Heart right ventricle (tissue), 16 donors: ENCODE measurements at regions not wholly inside any gene's neighbourhood (a gene's known extent, or its start where the extent isn't known, plus 50 kb on each side); places are given as distances from the start of the nearest gene placed in this dataset.

Experiments
- ATAC-seq, 8 donors: fragments of 200-7000 bp; cut with Tn5 transposase; one replicate each; pipeline ENCODE4 v1.9.1; 2020; ENCODE audit warnings: mild to moderate bottlenecking in 8 of 8, moderate library complexity in 8 of 8, moderate number of reproducible peaks in 1 of 8
- DNase-seq, 2 donors: peaks; one replicate each; pipeline ENCODE4 v3.0.0-alpha.2; 2020
- H3K27ac ChIP-seq, 10 donors: fragments of 200-600 bp; sonication (generic) in 2 of 10; one replicate each; pipeline versions ENCODE4 v1.5.0 to v1.8.0; 2020 to 2022; ENCODE audit warnings: mild to moderate bottlenecking in 3 of 10
- H3K27me3 ChIP-seq, 7 donors: fragments of 200-600 bp; one replicate each; pipeline ENCODE4 v1.8.0; 2021 to 2022; ENCODE audit warnings: mild to moderate bottlenecking in 2 of 7
- H3K36me3 ChIP-seq, 9 donors: fragments of 200-600 bp; sonication (generic) in 1 of 9; one replicate each; pipeline versions ENCODE4 v1.5.0 to v1.8.0; 2020 to 2022; ENCODE audit warnings: mild to moderate bottlenecking in 2 of 9
- H3K4me1 ChIP-seq, 9 donors: fragments of 200-600 bp; sonication (generic) in 1 of 9; one replicate each; pipeline versions ENCODE4 v1.5.0 to v1.8.0; 2020 to 2022; ENCODE audit warnings: mild to moderate bottlenecking in 4 of 9
- H3K4me3 ChIP-seq, 10 donors: fragments of 200-600 bp; sonication (generic) in 2 of 10; one replicate each; pipeline versions ENCODE4 v1.5.0 to v1.8.0; 2020 to 2022; ENCODE audit warnings: mild to moderate bottlenecking in 7 of 10, moderate library complexity in 2 of 10
- H3K9me3 ChIP-seq, 11 donors: fragments of 200-600 bp in 10 of 11; sonication (generic) in 2 of 11; one replicate each; pipeline versions ENCODE4 v1.5.0 to v1.8.0; 2013 to 2022; ENCODE audit warnings: mild to moderate bottlenecking in 2 of 11, control low read depth in 1 of 11, moderate library complexity in 1 of 11
- WGBS, 2 donors: extraction: QIAGEN DNeasy Blood & Tissue Kit; methylation state at CpG; one replicate each; pipeline ENCODE4 v1.1.7; 2013; ENCODE audit warnings: inconsistent platforms in 1 of 2; 5-methylcytosine and 5-hydroxymethylcytosine counted together
- intact Hi-C, 10 donors: fragments of 100-400 bp; cut with DNase I; formaldehyde crosslinking; loops; one replicate each; pipeline versions ENCODE4 v1.11.1 to v1.14.2; 2022
- TF ChIP-seq, protein P1 (sequence below), 9 donors: fragments of 200-600 bp; sonication (generic) in 2 of 9; IDR thresholded peaks; one replicate each; pipeline versions ENCODE4 v1.5.0 to v1.8.0; 2021 to 2022; ENCODE audit warnings: antibody characterized with exemption in 9 of 9, mild to moderate bottlenecking in 5 of 9, moderate library complexity in 1 of 9
- donor health status: Arrhythmogenic right ventricular cardiomyopathy.
- donor health status: ischemic (EF 13 %, LVEDD 7.1; RV severe dilation, severe dysfunction).
- donor health status: healthy with polysubstance abuse.
- donor health status: DM: no; HTN: yes; CAD: no.
- donor health status: DM: no; HTN: no; CAD: no.
- donor health status: ischemic (EF 25% LVEDD 6.9; RV normal size, moderate dysfunction).
- donor health status: ischemic (EF 25% LVEDD 5.7; RV mildly dilated, moderate dysfunction).
- donor health status: healthy.
- donor health status: DM: yes; HTN: yes; CAD: no.
- donor health status: Ischemic cardiomyopathy.
- donor health status: ischemic (EF 35%, LVEDD 5.7; RV mildly dilated, moderate dysfunction).
- donor health status: nonischemic (EF 11% LVEDD 7.7; RV severe dilation, severe dysfunction).
- donor health status: DM: yes; HTN: yes; CAD: no.
- donor health status: PGD.
- donor health status: ischemic (EF 29% LVEDD 5.4; RV normal size, mild dysfunction).
- donor health status: nonischemic (EF 23%, LVEDD 6.1; RV moderate dilation, normal function).

DNA sequence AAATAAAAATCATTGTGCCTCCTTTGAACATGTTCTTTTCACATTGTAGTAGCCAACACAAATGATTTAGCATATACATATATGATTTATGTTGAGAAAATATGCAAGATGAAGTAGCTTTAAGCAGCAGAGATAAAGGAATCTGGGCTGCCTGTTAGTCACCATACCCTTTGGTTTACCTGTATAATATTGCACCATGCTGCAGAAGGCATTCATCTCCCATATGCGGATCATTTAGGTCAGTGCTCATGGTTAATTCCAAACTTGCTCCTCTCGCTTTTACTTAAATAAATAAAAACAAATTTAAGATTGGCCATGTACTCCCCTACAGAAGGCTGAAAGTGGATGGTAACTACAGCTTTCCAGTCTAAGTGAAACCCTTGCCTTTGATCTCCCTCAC, 86.7 kb upstream of the TBL1XR1 start:
- intact Hi-C loops, result loop anchor here in 2 of 10 donors (10.0 kb wide), 2 partner anchors 59 to 79 kb away; no protein-coding TSS in a partner anchor
- TF ChIP-seq, protein P1, sequence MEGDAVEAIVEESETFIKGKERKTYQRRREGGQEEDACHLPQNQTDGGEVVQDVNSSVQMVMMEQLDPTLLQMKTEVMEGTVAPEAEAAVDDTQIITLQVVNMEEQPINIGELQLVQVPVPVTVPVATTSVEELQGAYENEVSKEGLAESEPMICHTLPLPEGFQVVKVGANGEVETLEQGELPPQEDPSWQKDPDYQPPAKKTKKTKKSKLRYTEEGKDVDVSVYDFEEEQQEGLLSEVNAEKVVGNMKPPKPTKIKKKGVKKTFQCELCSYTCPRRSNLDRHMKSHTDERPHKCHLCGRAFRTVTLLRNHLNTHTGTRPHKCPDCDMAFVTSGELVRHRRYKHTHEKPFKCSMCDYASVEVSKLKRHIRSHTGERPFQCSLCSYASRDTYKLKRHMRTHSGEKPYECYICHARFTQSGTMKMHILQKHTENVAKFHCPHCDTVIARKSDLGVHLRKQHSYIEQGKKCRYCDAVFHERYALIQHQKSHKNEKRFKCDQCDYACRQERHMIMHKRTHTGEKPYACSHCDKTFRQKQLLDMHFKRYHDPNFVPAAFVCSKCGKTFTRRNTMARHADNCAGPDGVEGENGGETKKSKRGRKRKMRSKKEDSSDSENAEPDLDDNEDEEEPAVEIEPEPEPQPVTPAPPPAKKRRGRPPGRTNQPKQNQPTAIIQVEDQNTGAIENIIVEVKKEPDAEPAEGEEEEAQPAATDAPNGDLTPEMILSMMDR (IDR thresholded peaks at IDR 0.05), result no peak
- H3K4me1 ChIP-seq, result peaks cover 0 to 28% (median 5%) of the 10 kb centered on the region in 9 donors
- ATAC-seq (no peak), DNase-seq (no peak)
- H3K9me3 ChIP-seq, result peaks cover 0 to 5% (median 0%) of the 10 kb centered on the region in 11 donors
- 87 to 95% methylated on average over 2 of the region's 2 CpGs for whole genome bisulfite sequencing, 2 donors
- H3K4me3 ChIP-seq, result no peak overlapping the region
- H3K27me3 ChIP-seq, result no peaks in the 10 kb centered on the region
- no peaks in the 10 kb centered on the region for H3K36me3 ChIP-seq
- no peak overlapping the region for H3K27ac ChIP-seq

- peak in 6 of 8 donors; percentile 33 to 85 (median 42) for ATAC-seq
- no peak overlapping the region for H3K4me3 ChIP-seq
- no peaks in the 10 kb centered on the region for H3K27me3 ChIP-seq
- intact Hi-C loops, result loop anchor here in 2 of 10 donors (10.0 kb wide), 2 partner anchors 60 to 80 kb away; no protein-coding TSS in a partner anchor
- H3K4me1 ChIP-seq, result peaks cover 0 to 31% (median 3%) of the 10 kb centered on the region in 9 donors
- DNase-seq, result peak; percentile 20 to 26
- peaks cover 0 to 5% (median 0%) of the 10 kb centered on the region in 11 donors for H3K9me3 ChIP-seq
- H3K36me3 ChIP-seq, result no peaks in the 10 kb centered on the region
- H3K27ac ChIP-seq, result peak overlapping the region in 1 of 10 donors; percentile 42
- WGBS, 2 donors, result 32 to 35% methylated on average over 8 of the region's 8 CpGs
- TF ChIP-seq, protein P1 (IDR thresholded peaks at IDR 0.05), result peak in 1 of 9 donors; percentile 9
These were observed 87.2 kb upstream of the TBL1XR1 start for GRCh38 chr3:177284383-177284881.

DNA sequence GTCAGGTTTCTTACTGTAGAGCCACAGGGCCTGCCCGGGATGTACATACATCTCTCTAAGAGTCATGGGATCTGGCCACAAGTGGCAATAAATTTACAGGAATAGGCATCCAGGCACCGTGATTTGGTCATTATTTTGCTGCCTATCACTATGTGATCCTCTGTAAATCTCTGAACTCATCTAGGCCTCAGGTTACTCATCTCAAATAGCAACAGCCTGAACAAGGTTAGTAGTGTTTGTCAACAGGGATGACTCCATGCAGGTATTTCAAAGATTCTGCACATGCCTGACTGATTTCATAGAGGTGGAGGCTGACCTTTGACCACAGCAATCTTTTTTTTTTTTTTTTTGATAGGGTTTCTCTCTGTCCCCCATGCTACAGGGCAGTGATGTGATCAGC, 88.8 kb upstream of the TBL1XR1 start:
- H3K36me3 ChIP-seq, result no peaks in the 10 kb centered on the region
- peaks cover 0 to 2% (median 0%) of the 10 kb centered on the region in 11 donors for H3K9me3 ChIP-seq
- WGBS, 2 donors, result 96 to 97% methylated on average over 2 of the region's 2 CpGs
- no peak overlapping the region for H3K27ac ChIP-seq
- no peak for DNase-seq
- H3K4me3 ChIP-seq, result no peak overlapping the region
- TF ChIP-seq, protein P1 (IDR thresholded peaks at IDR 0.05), result no peak
- ATAC-seq, result no peak
- H3K4me1 ChIP-seq, result peaks cover 0 to 36% (median 2%) of the 10 kb centered on the region in 9 donors
- intact Hi-C loops, result loop anchor here in 2 of 10 donors (10.0 kb wide), 2 partner anchors 61 to 81 kb away; no protein-coding TSS in a partner anchor
- H3K27me3 ChIP-seq, result no peaks in the 10 kb centered on the region

GRCh38 chr3:177287231-177287630, 89.9 kb upstream of the TBL1XR1 start:
- DNase-seq (no peak), ATAC-seq (no peak)
- Histone ChIP-seq H3K9me3 (no peaks in the 10 kb centered on the region), H3K36me3 (no peaks in the 10 kb centered on the region), H3K4me1 (peaks cover 0 to 24% (median 5%) of the 10 kb centered on the region in 9 donors), H3K27ac (no peak overlapping the region), H3K4me3 (no peak overlapping the region), H3K27me3 (no peaks in the 10 kb centered on the region)
- 86 to 90% methylated on average over 4 of the region's 4 CpGs for WGBS, 2 donors
- TF ChIP-seq, protein P1 (IDR thresholded peaks at IDR 0.05), result no peak
- intact Hi-C loops, result loop anchor here in 2 of 10 donors (10.0 kb wide), 2 partner anchors 62 to 82 kb away; no protein-coding TSS in a partner anchor
